ENCODE measurements at regions not wholly inside any gene's neighbourhood (a gene's known extent, or its start where the extent isn't known, plus 50 kb on each side); places are given as distances from the start of the nearest gene placed in this dataset.

- H3K36me3 ChIP-seq = no peaks in the 10 kb centered on the region
- WGBS, 4 donors = 55 to 62% (median 56%) methylated on average over 1 of the region's 1 CpG
- intact Hi-C loops (cut with DNase I) = no loop called here
- DNase-seq (no peak), ATAC-seq (no peak)
- no peaks in the 10 kb centered on the region for H3K9me3 ChIP-seq
- no peak overlapping the region for H3K4me3 ChIP-seq
- H3K27ac ChIP-seq = no peak overlapping the region
- TF ChIP-seq CTCF (IDR thresholded peaks at IDR 0.05) (no peak), POLR2A (IDR thresholded peaks at IDR 0.05) (no peak)
- H3K4me1 ChIP-seq = no peaks in the 10 kb centered on the region
- no peaks in the 10 kb centered on the region for H3K27me3 ChIP-seq
Measured at GRCh38 chr4:180695851-180696250, 1547.4 kb upstream of the TENM3 start.

GRCh38 chr4:180696460-180697092, 1546.6 kb upstream of the TENM3 start:
- H3K4me3 ChIP-seq = no peak overlapping the region
- TF ChIP-seq POLR2A (IDR thresholded peaks at IDR 0.05) (no peak), CTCF (IDR thresholded peaks at IDR 0.05) (no peak)
- H3K4me1 ChIP-seq = no peaks in the 10 kb centered on the region
- intact Hi-C loops (cut with DNase I) = no loop called here
- DNase-seq (no peak), ATAC-seq (no peak)
- no peaks in the 10 kb centered on the region for H3K9me3 ChIP-seq
- no peaks in the 10 kb centered on the region for H3K36me3 ChIP-seq
- WGBS, 4 donors = 68 to 83% (median 80%) methylated on average over 3 of the region's 3 CpGs
- no peak overlapping the region for H3K27ac ChIP-seq
- no peaks in the 10 kb centered on the region for H3K27me3 ChIP-seq

- no peak for ATAC-seq
- intact Hi-C loops (cut with DNase I) = no loop called here
- no peaks in the 10 kb centered on the region for H3K9me3 ChIP-seq
- TF ChIP-seq CTCF (IDR thresholded peaks at IDR 0.05) = no peak
- no peak for TF ChIP-seq POLR2A (IDR thresholded peaks at IDR 0.05)
- H3K36me3 ChIP-seq = no peaks in the 10 kb centered on the region
- no peaks in the 10 kb centered on the region for H3K4me1 ChIP-seq
- WGBS, 4 donors = 77 to 84% (median 82%) methylated on average over 11 to 12 of the region's 12 CpGs
- no peak for DNase-seq
- no peak overlapping the region for H3K4me3 ChIP-seq
- H3K27ac ChIP-seq = no peak overlapping the region
- no peaks in the 10 kb centered on the region for H3K27me3 ChIP-seq
Measured at GRCh38 chr4:180698550-180699195, 1544.5 kb upstream of the TENM3 start.

DNA sequence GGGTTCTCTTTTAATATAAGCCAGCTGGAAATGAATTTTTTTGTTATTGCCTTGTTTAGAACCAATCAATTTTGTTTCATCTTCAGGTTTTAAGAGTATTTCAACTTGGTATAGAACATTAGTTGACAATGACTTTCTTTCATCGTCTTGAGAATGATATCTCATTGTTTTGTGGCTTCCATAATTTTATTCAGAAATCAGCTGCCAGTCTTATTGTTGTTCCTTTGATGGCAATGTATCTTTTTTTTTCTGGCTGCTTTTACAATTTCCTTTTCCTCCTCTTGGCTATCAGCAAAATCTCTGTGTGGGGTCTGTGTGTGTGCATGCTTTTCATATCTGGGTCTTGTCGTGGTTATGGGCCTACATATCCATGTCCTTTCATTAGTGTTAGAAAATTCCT, 1536.4 kb upstream of the TENM3 start:
- Histone ChIP-seq H3K4me3 (no peak overlapping the region), H3K27me3 (no peaks in the 10 kb centered on the region), H3K27ac (no peak overlapping the region), H3K4me1 (no peaks in the 10 kb centered on the region), H3K36me3 (no peaks in the 10 kb centered on the region), H3K9me3 (peaks cover 0 to 15% (median 3%) of the 10 kb centered on the region in 12 donors)
- TF ChIP-seq POLR2A (IDR thresholded peaks at IDR 0.05) (no peak), CTCF (IDR thresholded peaks at IDR 0.05) (no peak)
- DNase-seq (no peak), ATAC-seq (no peak)
- 72 to 79% (median 73%) methylated on average over 2 of the region's 2 CpGs for WGBS, 4 donors
- intact Hi-C loops (cut with DNase I) = no loop called here

All from heart left ventricle (tissue), 16 donors.